ENCODE measurements at regions not wholly inside any gene's neighbourhood (a gene's known extent, or its start where the extent isn't known, plus 50 kb on each side); places are given as distances from the start of the nearest gene placed in this dataset.

DNA sequence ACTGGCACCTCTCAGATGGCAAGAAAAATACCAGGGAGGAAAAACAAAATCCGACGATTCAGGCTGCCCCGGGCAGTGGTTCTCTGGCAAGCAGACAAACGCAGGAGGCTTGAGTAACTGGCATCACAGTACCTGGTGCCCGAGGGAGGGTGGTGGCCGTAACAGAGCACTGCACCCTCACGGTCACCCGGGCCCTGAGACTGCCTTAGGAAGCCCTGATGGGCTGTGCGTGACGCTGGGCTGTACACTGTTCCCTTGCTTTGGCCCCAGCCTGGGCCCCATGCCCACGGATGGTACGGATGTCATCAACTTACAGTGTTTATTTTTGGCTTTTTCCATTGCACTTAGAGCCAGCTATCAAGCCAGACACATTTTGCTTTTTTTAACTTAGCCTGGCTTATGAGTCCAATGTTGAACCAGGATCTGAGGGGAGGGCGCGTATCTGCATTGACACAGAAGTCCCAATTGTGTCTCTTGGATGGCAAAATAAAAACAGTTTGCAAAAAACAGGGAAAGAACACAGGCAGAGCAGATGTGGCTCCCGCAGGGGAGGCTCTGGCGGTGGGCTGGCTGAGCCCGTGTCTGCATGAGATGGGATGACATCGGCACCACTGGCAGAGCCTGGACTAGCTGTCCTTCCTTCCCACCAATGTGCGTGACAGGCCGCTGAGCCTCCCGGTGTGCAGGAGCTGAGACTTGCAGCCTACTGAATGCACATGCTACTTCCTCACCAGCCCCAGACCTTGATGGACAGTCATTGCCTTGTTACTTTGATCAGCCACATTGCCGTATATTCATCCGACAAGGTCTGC is 287.7 kb downstream of the FOXL1 start:
- no peak for DNase-seq (ENCODE audit: low read depth in 2 of 2)

DNA sequence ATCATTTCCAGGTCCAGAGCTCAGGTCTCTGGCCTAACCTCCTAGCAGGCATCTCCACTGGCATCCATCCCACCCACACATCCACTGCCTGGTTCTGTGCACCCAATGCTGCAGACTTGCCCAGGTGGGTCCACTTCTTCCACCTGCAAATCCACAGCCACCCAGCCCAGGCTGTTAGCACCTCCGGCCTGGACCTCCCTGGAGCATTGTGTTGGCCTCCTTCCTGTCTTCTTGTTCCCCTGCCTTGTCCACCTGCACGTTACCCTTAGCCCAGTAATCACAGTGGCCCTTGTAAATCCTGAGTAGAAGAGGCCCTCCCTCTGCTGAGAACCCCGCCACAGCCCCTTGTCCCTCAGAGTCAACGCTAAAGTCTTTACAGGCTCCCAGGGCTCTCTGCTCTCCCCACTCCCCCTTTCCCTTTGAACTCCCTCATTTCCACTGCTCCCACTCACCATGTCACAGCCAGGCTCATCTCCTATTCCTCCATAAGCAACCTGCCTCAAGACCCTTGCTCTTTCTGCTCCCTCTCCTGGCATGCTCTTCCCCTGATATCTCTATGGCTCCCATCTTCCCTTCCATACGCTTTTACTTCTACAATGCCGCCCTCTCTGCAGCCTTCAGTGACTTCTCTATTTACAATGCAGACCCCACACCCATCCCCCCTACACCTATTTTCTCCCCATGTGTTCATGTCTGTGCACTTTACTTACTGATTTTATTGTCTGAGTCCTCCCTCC is 288.8 kb downstream of the FOXL1 start:
- DNase-seq (ENCODE audit: low read depth in 2 of 2) = no peak

DNA sequence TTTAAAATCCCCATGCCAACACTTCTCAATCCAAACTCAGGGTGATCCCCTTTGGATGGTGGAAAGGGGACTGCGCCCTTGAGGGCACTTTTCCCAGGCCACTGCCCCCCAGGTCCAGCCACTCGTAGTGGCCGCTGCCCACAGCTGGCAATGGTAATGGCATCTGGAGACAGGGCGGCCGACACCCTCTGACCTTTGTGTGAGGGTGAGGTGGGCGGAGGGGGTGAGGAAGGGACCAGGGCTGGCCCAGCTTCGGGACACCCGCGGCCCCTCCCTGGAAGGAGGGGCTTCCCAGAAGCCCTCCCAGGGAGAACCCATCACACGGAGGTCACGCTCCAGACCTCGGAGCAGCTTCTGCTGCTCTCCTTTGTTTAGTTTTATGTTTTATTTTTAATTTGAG is 289.7 kb downstream of the FOXL1 start:
- no peak for DNase-seq (ENCODE audit: low read depth in 2 of 2)

DNA sequence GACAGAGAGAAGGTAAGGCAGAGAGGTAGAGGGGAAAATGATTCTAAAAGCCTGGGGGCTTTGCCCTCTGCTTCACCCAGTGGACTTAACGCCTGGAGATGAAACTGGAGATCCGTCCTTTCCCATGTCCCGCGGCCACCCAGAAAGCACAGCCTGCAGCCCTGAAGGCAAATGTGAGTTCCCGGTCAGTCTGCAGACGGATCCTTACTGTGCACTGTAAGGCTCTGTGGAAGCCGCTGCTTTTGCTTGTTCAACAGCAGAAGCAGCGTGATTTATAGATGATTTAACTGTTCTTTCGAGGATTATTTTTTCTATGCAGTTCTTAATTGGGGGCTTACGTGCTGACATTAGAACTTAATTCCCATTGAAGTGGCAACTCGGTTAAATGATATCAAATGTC is 290.4 kb downstream of the FOXL1 start:
- DNase-seq (ENCODE audit: low read depth in 2 of 2) = no peak

DNA sequence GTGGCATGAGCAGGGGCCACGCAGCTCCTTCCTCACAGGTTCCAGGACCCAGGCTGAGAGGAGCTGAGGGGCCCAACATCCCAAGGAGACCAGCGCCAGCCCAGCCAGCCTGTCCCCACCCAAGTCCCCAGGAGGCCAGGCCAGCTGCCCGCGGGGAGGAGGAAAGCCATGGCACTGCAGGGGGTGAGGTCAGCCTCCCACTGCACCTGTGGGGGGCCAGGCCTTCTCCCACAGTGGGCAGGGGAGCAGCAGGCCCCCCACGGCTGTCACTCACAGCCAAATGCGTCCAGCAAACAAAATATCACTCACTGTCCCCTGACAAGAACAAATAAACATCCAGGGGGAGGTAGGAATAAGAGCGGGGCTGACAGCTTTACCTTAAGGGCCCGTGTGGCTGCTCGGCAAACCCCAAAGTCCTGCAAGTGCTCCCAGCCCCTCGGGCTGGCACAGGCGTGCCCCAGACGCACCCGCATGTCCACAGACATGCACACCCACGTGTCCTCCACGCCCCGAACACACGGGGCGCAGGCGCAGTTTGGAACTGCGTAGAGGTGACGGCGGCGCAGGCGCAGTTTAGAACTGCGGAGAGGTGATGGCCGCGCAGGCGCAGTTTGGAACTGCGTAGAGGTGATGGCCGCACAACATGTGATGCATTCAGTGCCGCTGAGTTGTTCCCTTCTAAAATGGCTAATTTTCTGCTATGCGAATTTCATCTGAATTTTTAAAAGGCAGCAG is 291.1 kb downstream of the FOXL1 start:
- DNase-seq (ENCODE audit: low read depth in 2 of 2) = no peak

DNA sequence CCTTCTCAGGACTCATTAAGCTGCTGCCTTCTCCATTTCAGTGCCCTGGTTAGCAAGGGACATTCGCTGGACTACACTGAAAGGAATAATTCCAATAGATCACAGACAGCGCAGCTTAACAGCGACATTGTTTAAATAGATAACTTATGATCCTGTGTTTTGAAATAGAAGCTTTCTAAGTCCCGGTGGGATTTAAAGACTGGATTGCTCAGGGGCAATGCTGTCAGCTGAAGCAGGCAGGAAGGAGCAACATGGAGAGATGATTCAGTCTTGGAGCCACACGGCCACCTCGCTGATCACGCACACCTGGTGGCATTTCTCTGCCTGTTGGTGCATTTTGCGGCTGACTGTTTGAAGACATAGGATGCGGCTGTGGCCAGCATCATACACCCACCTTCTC is 292.0 kb downstream of the FOXL1 start:
- no peak for DNase-seq (ENCODE audit: low read depth in 2 of 2)

DNA sequence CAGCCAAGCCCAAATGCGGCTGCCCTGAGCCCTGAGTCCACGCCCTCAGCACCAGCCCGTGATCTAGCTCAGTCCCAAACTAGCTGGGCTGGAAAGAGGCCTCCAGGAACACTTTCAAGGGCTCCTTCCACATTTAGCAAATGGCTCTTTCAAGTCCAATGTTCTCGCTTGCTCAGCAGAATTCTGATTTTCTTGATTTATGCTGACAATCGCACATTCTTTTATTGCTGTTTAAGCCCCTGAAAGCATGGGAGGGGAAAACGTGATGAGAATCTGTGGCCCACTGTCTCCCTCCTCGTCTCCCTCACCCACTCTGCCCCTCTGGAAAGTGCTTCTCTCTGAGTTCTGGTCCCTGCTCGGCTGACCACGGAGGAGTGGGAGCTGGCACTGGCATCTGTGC is 293.8 kb downstream of the FOXL1 start:
- DNase-seq (ENCODE audit: low read depth in 2 of 2) = no peak

DNA sequence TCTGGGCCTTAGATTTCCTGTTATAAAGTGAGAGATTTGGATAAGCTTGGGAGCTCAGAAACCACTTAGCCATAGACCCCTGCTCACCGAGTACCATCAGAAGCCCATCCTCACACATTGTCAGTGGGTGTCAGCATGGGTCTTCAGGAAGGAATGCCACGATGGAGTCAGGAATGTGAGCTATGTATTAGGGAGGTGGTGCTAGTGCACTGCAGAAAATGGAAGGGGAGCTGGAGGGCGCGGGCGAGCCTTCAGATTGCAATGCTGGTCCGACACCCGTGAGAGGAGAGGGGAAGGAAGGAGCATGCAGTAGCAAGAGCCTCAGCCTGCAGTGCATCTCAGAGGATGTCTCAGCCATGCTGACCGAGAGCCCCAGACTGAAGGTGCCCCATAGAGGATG is 294.5 kb downstream of the FOXL1 start:
- DNase-seq (ENCODE audit: low read depth in 2 of 2) = no peak

DNA sequence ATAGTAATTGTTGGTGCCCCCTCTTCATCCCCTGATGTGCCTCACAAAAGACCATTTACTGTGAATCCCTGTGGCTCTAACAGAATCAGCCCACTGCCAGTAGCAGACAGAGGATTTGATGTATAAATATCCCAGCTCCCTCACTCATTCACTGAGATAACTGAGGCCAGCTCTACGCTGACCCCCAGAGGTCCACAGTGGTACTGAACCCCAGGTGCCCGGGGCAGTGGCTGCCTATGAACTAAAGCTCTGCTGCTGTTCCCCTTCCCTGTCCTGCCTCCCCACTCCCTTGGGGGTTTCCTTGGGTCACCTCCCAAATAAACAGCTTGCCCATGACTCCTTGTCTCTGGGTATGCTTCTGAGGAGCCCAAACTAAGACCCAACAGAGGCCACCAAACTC is 295.8 kb downstream of the FOXL1 start:
- no peak for DNase-seq (ENCODE audit: low read depth in 2 of 2)

DNA sequence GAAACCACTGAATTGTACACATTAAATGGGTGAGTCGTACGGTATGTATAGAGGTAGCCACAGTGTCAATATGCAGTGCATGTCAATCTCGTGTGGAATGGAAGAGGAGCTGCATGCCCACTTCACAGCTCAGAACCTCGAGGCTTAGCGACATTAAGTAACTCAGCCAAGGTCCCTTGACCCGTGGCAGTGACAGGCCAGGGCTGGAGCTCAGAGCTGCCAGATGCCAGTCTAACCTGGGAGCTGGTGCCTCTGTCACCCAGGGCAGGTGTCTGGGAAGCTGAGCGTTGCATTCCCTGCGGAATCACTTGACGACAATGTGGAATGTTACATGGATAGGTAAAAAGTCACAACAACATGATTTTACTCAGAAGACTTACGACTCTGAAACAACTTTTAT is 298.1 kb downstream of the FOXL1 start:
- no peak for DNase-seq (ENCODE audit: low read depth in 2 of 2)

DNA sequence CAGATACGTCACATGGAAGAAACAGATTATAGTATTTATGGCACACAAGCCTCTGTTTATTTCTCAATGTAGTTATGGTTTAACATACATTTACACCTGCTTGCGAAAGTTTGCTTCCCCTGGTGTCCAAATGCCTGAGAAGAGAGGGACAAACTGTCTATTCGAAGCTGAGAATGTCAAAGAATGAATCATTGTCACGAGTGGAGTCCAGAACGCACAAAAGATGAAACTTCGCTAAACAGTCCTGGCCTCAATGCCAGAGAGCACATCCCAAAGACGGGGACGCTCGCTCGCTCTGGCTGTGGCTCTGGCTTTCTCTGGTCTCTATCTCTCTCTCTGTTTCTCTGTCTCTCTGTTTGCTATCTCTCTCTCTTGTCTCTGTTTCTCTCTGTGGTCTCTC is 298.8 kb downstream of the FOXL1 start:
- no peak for DNase-seq (ENCODE audit: low read depth in 2 of 2)

DNA sequence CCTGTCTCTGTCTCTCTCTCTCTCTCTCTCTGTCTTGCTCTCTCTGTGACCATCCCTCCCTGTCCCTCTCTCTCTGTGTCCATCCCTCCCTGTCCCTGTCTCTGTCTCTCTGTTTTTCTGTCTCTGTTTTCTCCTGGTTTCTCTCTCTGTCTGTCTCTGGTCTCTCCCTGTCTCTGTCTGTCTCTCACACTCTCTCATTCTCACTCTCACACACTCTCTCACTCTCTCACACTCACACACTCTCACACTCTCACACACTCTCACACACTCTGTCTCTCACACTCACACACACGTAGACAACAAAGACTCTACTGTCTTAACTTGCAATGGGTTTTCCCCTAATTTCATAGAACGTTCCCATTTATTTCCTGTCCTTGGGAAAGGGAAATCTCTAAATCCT is 299.5 kb downstream of the FOXL1 start:
- no peak for DNase-seq (ENCODE audit: low read depth in 2 of 2)

DNA sequence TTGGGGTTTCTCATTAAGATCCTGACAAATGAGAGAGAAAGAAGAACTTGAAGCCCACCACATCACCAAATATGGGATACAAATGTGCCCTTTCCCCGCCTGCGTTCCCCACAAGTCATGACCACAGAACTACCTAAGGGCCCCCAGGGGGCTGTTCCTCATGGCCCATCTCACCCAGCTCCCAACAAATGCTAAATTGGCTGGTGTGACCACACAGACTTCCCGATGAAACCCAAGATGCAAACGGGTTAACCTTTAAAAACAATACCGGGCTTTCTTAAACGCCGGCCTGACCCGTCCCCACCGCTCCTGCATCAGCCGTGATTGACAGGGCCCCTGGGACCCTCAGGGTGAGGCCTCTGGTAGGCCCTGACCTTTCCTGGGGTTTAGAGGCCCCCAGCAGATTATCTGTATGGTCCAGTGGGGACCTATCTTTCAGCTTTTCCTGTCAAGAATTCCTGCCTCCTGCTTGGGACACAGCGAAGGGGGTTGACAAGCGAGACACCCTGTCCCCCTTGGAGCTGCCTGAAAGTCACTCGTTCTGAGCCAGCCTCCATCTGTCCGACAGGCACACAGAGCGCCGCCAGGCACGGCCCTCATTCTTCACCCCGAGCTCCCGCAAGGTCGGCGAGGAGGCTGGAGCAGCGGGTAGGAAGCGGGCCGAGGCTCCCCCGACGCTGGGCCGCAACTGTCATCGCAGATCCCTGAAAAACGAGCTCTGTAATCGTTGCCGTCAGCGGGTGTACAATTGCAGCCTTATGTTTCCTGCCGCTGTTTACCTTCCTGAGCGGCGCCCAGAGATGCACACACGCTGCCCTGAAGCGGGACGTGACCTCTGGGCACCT is 300.1 kb downstream of the FOXL1 start:
- no peak for DNase-seq (ENCODE audit: low read depth in 2 of 2)

DNA sequence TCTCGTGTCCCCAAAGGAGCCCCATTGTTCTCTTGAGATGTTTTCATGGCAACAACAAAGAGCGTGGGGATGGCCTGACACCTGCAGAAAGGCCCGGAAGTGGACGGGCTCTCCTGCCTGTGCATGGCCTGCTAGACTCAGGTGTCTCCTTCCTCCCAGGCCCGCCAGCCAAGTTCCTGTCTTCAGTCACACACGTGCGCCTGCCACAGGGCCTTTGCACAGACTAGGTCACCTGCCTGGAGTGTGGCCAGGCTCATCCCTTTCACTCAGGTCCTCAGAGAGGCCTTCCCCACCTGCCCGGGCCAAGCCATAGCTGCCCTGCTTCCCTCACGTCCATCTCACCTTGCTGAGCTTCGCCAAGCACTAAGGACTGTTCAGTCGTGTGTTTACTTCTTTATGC is 300.9 kb downstream of the FOXL1 start:
- DNase-seq (ENCODE audit: low read depth in 2 of 2) = no peak

DNA sequence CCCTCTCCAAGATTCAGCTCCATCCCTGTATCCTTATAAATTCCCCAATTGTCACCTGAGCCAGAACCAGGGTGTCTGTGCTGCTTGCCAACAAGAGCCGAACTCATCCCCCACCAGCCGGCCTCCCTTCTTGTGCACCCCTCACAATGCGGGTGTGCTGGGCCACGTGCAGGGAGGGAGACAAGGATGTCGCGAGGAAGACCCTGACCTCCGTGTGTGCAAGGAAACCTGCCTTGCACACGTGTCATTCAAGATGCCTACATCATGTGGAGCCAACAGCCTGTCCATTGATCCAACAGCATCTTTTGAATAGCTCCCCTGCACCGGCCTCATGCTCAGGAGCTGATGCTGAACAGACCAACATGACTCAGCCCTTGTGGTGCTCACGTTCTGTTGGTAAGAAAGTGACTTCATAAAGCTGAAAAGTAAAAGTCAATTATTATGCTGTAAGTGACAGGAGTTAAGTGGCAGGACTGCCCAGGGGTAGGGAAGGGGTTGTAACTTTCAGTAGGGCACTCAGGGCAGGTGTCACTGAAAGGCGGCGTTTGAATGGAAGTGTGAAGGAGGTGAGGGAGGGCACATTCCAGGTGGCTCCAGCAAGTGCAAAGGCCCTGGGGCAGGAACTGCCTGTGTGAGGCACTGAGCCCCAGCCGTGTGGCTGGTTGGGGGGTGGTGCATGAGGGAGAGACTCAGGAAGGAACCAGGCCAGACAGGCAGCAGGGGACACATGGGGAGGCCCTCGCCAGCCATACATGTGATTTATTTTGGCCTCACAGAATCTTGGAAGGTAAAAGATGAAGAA is 302.2 kb downstream of the FOXL1 start:
- DNase-seq (ENCODE audit: low read depth in 2 of 2) = no peak

DNA sequence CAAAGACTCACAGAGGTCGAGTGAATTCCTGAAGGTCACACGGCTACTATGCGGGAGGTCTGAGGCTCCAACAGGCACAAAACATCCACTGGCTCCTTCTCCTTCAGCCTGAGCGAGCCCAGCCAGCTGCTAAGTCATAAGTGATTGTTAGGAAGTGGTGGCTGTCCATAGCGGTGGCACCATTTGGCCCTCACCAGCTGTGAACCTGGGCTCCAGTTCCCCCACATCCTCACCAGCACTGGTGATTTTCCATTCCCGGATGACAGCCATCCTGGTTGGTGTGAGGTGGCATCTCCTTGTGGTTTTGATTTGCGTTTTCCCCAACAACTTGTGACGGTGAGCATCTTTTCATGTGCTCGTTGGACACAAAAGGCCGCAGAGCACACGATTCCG is 302.8 kb downstream of the FOXL1 start:
- no peak for DNase-seq (ENCODE audit: low read depth in 2 of 2)

DNA sequence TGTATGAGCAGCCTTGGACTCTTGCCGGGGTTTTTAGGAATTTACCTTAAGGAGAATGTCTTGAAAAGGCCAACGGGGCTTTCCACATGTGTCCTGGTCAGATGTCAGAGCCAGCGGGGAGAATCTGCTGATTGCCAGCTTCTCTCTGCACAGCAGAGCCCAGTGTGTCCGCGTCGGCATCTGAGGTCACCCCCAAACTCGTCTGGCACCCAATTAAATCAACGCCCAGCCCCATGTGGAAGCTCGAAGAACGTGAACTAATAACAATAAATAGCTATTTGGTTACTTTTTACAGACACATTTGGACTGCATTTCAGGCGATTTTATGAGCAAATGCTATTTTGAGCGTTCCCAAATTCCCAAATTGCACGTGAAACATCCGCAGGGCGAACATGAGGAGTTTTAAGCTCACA is 303.5 kb downstream of the FOXL1 start:
- no peak for DNase-seq (ENCODE audit: low read depth in 2 of 2)

DNA sequence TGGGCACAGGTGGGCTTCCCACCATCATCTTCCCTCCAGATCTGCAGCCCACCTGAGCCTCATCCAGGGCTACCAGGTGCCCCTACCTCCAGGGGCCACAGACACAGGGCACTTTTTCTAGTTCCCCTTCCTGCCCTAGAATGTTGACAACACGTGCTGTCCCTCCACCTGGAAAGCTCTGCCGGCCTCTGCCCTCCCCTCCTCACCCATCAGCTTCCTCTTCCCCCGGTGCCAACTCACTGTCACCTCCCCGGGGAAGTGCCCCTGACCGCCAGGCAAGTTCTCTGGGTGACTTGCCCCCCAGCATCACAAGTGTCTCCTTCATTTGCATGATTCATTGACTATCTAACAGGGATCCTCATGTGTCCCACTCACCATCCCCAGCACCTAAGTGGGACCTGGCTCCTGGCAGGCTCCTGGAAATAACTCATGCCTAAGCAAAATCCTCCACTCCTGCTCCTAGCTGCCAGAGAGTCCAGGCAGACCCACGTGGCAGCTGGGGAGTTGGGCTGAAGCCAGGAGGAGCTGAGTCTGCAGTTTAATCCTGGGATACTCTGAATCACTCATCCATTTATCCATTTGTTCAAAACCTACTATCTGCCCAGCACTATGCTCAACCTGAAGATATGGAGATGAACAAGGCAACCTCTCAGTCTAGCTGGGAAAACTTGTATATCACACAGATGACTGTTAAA is 304.4 kb downstream of the FOXL1 start:
- DNase-seq (ENCODE audit: low read depth in 2 of 2) = peak; percentile 63 to 64

DNA sequence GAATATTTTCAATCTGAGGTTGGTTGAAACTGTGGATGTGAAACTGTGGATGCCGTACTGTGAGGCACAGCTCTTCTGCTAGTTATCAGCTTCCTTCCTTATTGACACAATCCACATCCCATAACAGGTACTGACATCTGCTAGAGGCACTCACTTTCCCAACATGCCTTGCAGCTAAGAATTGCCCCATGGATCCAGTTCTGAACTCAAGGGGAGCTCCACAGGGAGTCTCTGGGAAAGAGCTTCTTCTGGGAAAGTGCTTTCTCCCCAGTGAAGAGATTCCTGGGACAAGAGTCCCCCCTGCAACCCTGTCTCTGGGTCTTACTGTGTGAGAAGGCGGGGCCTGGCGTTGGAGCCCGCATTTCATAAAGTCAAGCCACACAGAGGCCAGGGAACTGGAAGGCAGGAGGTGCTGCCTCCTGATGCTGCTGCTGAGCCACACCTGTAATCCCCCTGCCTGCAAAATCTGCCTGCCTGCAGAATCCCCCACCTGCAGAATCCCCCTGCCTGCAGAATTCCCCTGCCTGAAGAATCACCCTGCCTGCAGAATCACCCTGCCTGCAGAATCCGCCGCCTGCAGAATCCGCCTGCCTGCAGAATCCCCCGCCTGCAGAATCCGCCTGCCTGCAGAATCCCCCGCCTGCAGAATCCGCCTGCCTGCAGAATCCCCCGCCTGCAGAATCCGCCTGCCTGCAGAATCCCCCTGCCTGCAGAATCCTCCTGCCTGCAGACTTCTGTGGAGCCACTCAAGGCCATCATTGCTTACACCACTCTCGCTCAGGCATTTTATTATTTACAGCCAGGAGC is 305.4 kb downstream of the FOXL1 start:
- no peak for DNase-seq (ENCODE audit: low read depth in 2 of 2)

DNA sequence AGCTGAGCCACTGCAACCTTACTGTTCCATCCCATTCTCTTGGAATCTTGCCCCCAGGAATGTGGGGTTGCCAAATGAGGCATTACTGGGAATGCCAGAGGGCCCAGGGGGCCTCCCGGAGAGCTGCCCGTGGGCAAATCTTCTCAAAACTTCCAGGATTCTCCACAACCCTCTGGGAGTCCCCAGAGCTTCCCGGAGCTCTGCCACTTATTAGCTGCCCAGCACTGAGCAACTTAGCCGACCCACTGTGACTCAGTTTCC is 306.0 kb downstream of the FOXL1 start:
- DNase-seq (ENCODE audit: low read depth in 2 of 2) = no peak
